Epithelial cell of esophagus (primary cell): ENCODE measurements at regions not wholly inside any gene's neighbourhood (a gene's known extent, or its start where the extent isn't known, plus 50 kb on each side); places are given as distances from the start of the nearest gene placed in this dataset.

Source experiments
- DNase-seq: peaks from one replicate; pipeline ENCODE4 v3.0.0; 2010; ENCODE audit warnings: low read depth
- H3K4me3 ChIP-seq: 2 replicates; pipeline ENCODE4 v1.5.1; 2011; ENCODE audit warnings: mild to moderate bottlenecking, low read length, control low read depth
- CTCF ChIP-seq: IDR thresholded peaks from 2 replicates; pipeline ENCODE4 v1.5.1; 2011; ENCODE audit warnings: low read depth, mild to moderate bottlenecking, low read length, control low read depth, inconsistent platforms; ENCODE audit not compliant: insufficient read depth; ENCODE audit errors: missing control alignments

GRCh38 chr12:97308576-97309198, 153.9 kb upstream of the RMST start:
- no peak overlapping the region for H3K4me3 ChIP-seq
- TF ChIP-seq CTCF = peak; percentile 68
- DNase-seq = peak; percentile 74

GRCh38 chr12:97309921-97310320, 152.7 kb upstream of the RMST start:
- H3K4me3 ChIP-seq = no peak overlapping the region
- DNase-seq = no peak
- TF ChIP-seq CTCF = no peak

GRCh38 chr12:97312570-97313135, 150.0 kb upstream of the RMST start:
- no peak for TF ChIP-seq CTCF
- no peak overlapping the region for H3K4me3 ChIP-seq
- no peak for DNase-seq

- no peak for DNase-seq
- H3K4me3 ChIP-seq = no peak overlapping the region
- no peak for TF ChIP-seq CTCF
These were observed 149.0 kb upstream of the RMST start for GRCh38 chr12:97313471-97314190.

DNA sequence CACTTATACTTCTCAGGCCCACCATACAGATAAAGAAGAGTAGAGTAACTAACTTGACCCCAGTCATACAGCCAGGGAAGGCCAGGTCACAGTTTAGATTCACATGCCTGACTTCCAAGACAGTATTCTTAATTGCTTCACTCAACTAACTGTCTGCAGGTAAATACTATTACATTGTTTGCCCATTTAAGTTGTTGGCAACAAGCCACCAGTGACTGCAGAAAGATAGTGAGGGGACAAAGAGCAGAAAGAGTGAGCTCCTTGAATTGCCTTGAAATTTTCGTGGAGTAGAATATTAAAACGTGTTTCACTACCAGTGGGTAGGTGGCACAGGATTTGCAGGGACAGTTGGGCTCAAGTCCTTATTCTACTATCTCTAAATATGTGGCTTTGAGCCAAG, 146.3 kb upstream of the RMST start:
- TF ChIP-seq CTCF = no peak
- DNase-seq = no peak
- H3K4me3 ChIP-seq = no peak overlapping the region

GRCh38 chr12:97321621-97322020, 141.0 kb upstream of the RMST start:
- TF ChIP-seq CTCF = no peak
- no peak for DNase-seq
- no peak overlapping the region for H3K4me3 ChIP-seq
